PC-3 (cell line): ENCODE measurements at regions not wholly inside any gene's neighbourhood (a gene's known extent, or its start where the extent isn't known, plus 50 kb on each side); places are given as distances from the start of the nearest gene placed in this dataset.

Experiments used
- ATAC-seq: fragments of 200-7000 bp; cut with Tn5 transposase; 2 replicates; pipeline ENCODE4 v1.9.1; 2020; ENCODE audit warnings: mild to moderate bottlenecking, moderate library complexity
- BruUV-seq: library from RNA; stranded (reverse); fragments of 400-500 nt; replicated peaks from 2 replicates; lab custom pipeline; 2021; lab: Mats Ljungman, UMichigan
- CTCF ChIA-PET: fragments of 300-600 bp; sonication (Branson Sonifier 250); formaldehyde crosslinking; loops from one replicate; lab custom pipeline; 2022; ENCODE audit warnings: antibody characterized with exemption; lab: Charles Lee
- POLR2A ChIA-PET: fragments of 300-600 bp; sonication (Branson Sonifier 250); formaldehyde crosslinking; loops from one replicate; lab custom pipeline; 2022; ENCODE audit warnings: antibody characterized with exemption; ENCODE audit not compliant: unreplicated experiment; lab: Charles Lee
- DNase-seq: peaks from one replicate; pipeline ENCODE4 v3.0.0-alpha.2; 2015
- H2AFZ ChIP-seq: fragments of 300-600 bp; sonication (generic); 2 replicates; pipeline ENCODE4 v1.6.0; 2016; ENCODE audit warnings: antibody characterized with exemption, low read length
- H3F3A ChIP-seq: fragments of 300-600 bp; sonication (generic); one replicate; pipeline ENCODE4 v1.6.0; 2017; ENCODE audit warnings: antibody characterized with exemption, low read length, control low read depth, mild to moderate bottlenecking; ENCODE audit not compliant: unreplicated experiment
- H3K27ac ChIP-seq: fragments of 300-600 bp; sonication (generic); 2 replicates; pipeline ENCODE4 v1.5.1; 2016; ENCODE audit warnings: mild to moderate bottlenecking, low read length
- H3K27me3 ChIP-seq: fragments of 300-600 bp; sonication (generic); 2 replicates; pipeline ENCODE4 v1.6.1; 2016; ENCODE audit warnings: low read length, mixed read lengths
- H3K36me3 ChIP-seq: fragments of 300-600 bp; sonication (generic); 2 replicates; pipeline ENCODE4 v1.6.1; 2016; ENCODE audit warnings: low read depth, mixed run types, low read length, mixed read lengths
- H3K4me1 ChIP-seq: fragments of 300-600 bp; sonication (generic); 2 replicates; pipeline ENCODE4 v1.5.1; 2016; ENCODE audit warnings: low read length; ENCODE audit not compliant: insufficient read depth
- H3K4me2 ChIP-seq: fragments of 300-600 bp; sonication (generic); 2 replicates; pipeline ENCODE4 v1.6.0; 2016; ENCODE audit warnings: low read length
- H3K4me3 ChIP-seq: fragments of 300-600 bp; sonication (generic); 2 replicates; pipeline ENCODE4 v1.5.1; 2016; ENCODE audit warnings: mild to moderate bottlenecking, low read length, mixed read lengths
- H3K79me2 ChIP-seq: fragments of 300-600 bp; sonication (generic); 2 replicates; pipeline ENCODE4 v1.6.1; 2017; ENCODE audit warnings: low read length, mixed read lengths
- H3K9ac ChIP-seq: fragments of 300-600 bp; sonication (generic); 2 replicates; pipeline ENCODE4 v1.6.0; 2016; ENCODE audit warnings: mild to moderate bottlenecking, low read length
- H3K9me2 ChIP-seq: fragments of 300-600 bp; sonication (generic); replicated peaks from 2 replicates; pipeline ENCODE4 v1.6.1; 2016; ENCODE audit warnings: mixed run types, low read length, mixed read lengths
- H3K9me3 ChIP-seq: fragments of 300-600 bp; sonication (generic); 2 replicates; pipeline ENCODE4 v1.6.1; 2016; ENCODE audit warnings: low read length, mixed read lengths
- H4K20me1 ChIP-seq: fragments of 300-600 bp; sonication (generic); 2 replicates; pipeline ENCODE4 v1.6.1; 2016; ENCODE audit warnings: low read length, mixed read lengths
- CTCF ChIP-seq: fragments of 300-600 bp; sonication (generic); conservative IDR thresholded peaks from 2 replicates; pipeline ENCODE4 v1.5.1; 2017; ENCODE audit warnings: antibody characterized with exemption, low read depth, mild to moderate bottlenecking, low read length
- EZH2 ChIP-seq: fragments of 300-600 bp; sonication (generic); IDR thresholded peaks from one replicate; pipeline ENCODE4 v1.6.1; 2017; ENCODE audit warnings: antibody characterized with exemption, mild to moderate bottlenecking, low read length; ENCODE audit not compliant: unreplicated experiment
- EZH2phosphoT487 ChIP-seq: fragments of 300-600 bp; sonication (generic); IDR thresholded peaks from 2 replicates; pipeline ENCODE4 v1.6.1; 2018; ENCODE audit warnings: mild to moderate bottlenecking, antibody characterized with exemption, low read length, borderline replicate concordance
- intact Hi-C: fragments of 100-400 bp; cut with micrococcal nuclease; formaldehyde crosslinking; loops from 2 replicates; pipeline ENCODE4 v1.9.0; 2023

DNA sequence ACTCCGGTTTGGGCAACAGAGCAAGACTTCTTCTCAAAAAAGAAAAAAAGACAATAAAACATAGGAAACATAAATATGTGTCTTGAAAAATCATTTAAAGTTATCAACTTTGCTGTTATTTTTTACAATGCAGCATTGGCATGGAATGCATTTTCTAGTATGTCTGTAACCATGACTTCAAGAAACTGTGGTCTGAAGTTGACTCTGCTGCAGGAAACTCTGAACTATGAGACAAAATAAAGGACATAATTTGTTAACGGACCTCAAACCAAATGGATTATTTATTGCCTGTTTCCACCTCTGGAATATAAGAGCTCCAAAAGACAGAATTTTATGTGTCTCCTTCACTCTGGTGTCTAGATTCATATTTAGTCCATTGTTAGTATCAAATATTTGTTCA lies 79.1 kb downstream of the TRIB2 start:
- no peak overlapping the region for H3K9ac ChIP-seq
- H3K79me2 ChIP-seq = no peaks in the 10 kb centered on the region
- no peaks in the 10 kb centered on the region for H3K9me2 ChIP-seq
- ChIA-PET CTCF (no interaction called here), POLR2A (no interaction called here)
- DNase-seq (no peak), ATAC-seq (no peak)
- no peak overlapping the region for H3K4me3 ChIP-seq
- intact Hi-C loops = loop anchor here (5.0 kb wide), 1 partner anchor 136 kb away; no protein-coding TSS in a partner anchor
- H3K4me2 ChIP-seq = no peak overlapping the region
- H3K27me3 ChIP-seq = no peaks in the 10 kb centered on the region
- H2AFZ ChIP-seq = no peak overlapping the region
- no peak overlapping the region for H3K27ac ChIP-seq
- H4K20me1 ChIP-seq = no peaks in the 10 kb centered on the region
- no peaks in the 10 kb centered on the region for H3K9me3 ChIP-seq
- TF ChIP-seq EZH2 (no peak), EZH2phosphoT487 (no peak), CTCF (no peak)
- H3K36me3 ChIP-seq = no peaks in the 10 kb centered on the region
- H3K4me1 ChIP-seq = peaks cover 9% of the 10 kb centered on the region
- H3F3A ChIP-seq = no peaks in the 10 kb centered on the region
- BruUV-seq = no TSS peak

DNA sequence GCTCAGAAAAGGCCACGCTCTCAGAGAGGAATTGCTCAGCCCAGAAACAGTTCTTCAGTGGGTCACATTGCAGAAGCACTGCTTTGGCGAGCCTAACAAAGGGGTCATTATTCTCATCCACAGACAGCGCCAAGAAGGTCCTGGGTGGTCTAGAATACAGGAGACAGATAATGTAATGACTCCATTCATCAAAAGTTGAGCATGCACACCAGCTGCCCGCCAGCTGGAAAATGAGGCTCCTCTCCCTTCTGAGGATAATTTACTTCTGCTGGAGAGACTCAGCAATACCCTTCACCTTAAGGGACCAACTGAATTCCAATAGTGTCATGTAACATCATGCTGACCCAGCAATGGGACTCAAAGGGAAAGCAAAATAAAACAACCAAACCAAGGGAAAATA lies 79.9 kb downstream of the TRIB2 start:
- no peaks in the 10 kb centered on the region for H3F3A ChIP-seq
- TF ChIP-seq EZH2 (no peak), EZH2phosphoT487 (no peak), CTCF (no peak)
- ATAC-seq (no peak), DNase-seq (no peak)
- peaks cover 9% of the 10 kb centered on the region for H3K4me1 ChIP-seq
- no peaks in the 10 kb centered on the region for H3K9me3 ChIP-seq
- H3K27me3 ChIP-seq = no peaks in the 10 kb centered on the region
- H4K20me1 ChIP-seq = no peaks in the 10 kb centered on the region
- H3K27ac ChIP-seq = no peak overlapping the region
- POLR2A ChIA-PET = no interaction called here
- no peak overlapping the region for H2AFZ ChIP-seq
- no peak overlapping the region for H3K9ac ChIP-seq
- no peak overlapping the region for H3K4me2 ChIP-seq
- H3K9me2 ChIP-seq = no peaks in the 10 kb centered on the region
- no peaks in the 10 kb centered on the region for H3K79me2 ChIP-seq
- no TSS peak for BruUV-seq
- CTCF ChIA-PET = no interaction called here
- 0 out of 2 replicates have a peak, but pooled peaks cover 3% of the 10 kb centered on the region for H3K36me3 ChIP-seq
- H3K4me3 ChIP-seq = no peak overlapping the region
- intact Hi-C loops = loop anchor here (5.0 kb wide), 1 partner anchor 136 kb away; no protein-coding TSS in a partner anchor

GRCh38 chr2:12797815-12798214 lies 81.1 kb downstream of the TRIB2 start:
- H3F3A ChIP-seq = no peaks in the 10 kb centered on the region
- peak overlapping the region; percentile 7; the same call in 1 of the 2 replicates for H3K4me2 ChIP-seq
- peak overlapping the region; percentile 12; the same call in 1 of the 2 replicates for H2AFZ ChIP-seq
- TF ChIP-seq CTCF = no peak
- TF ChIP-seq EZH2 = no peak
- TF ChIP-seq EZH2phosphoT487 = no peak
- DNase-seq = peak; percentile 69
- no peak overlapping the region for H3K4me3 ChIP-seq
- H3K27me3 ChIP-seq = no peaks in the 10 kb centered on the region
- no peaks in the 10 kb centered on the region for H4K20me1 ChIP-seq
- 0 out of 2 replicates have a peak, but pooled peaks cover 6% of the 10 kb centered on the region for H3K36me3 ChIP-seq
- peak overlapping the region; percentile 4; the same call in 1 of the 2 replicates for H3K27ac ChIP-seq
- ATAC-seq = peak; percentile 50
- H3K9ac ChIP-seq = no peak overlapping the region
- peaks cover 9% of the 10 kb centered on the region for H3K4me1 ChIP-seq
- CTCF ChIA-PET = no interaction called here
- intact Hi-C loops = loop anchor here (5.0 kb wide), 1 partner anchor 134 kb away; no protein-coding TSS in a partner anchor
- H3K79me2 ChIP-seq = no peaks in the 10 kb centered on the region
- H3K9me3 ChIP-seq = 0 out of 2 replicates have a peak, but pooled peaks cover 5% of the 10 kb centered on the region
- POLR2A ChIA-PET = interaction anchor here (0.5 kb wide), 1 partner anchor 12 kb away, joined by 4 read pairs; no protein-coding TSS in a partner anchor
- no peaks in the 10 kb centered on the region for H3K9me2 ChIP-seq
- no TSS peak for BruUV-seq
